Lower leg skin (tissue), 3 donors: ENCODE measurements at regions not wholly inside any gene's neighbourhood (a gene's known extent, or its start where the extent isn't known, plus 50 kb on each side); places are given as distances from the start of the nearest gene placed in this dataset.

ENCODE experiments used
- POLR2A ChIP-seq, 2 donors: fragments of 450-650 bp; IDR thresholded peaks; one replicate each; pipeline ENCODE4 v1.6.1; 2016 to 2017; ENCODE audit warnings: antibody characterized with exemption in 2 of 2, mild to moderate bottlenecking in 1 of 2, moderate library complexity in 1 of 2
- TF ChIP-seq, protein P1 (sequence below), 3 donors: fragments of 450-650 bp; IDR thresholded peaks; one replicate each; pipeline ENCODE4 v1.5.1; 2016; ENCODE audit warnings: antibody characterized with exemption in 3 of 3, mild to moderate bottlenecking in 3 of 3, moderate library complexity in 2 of 3

DNA sequence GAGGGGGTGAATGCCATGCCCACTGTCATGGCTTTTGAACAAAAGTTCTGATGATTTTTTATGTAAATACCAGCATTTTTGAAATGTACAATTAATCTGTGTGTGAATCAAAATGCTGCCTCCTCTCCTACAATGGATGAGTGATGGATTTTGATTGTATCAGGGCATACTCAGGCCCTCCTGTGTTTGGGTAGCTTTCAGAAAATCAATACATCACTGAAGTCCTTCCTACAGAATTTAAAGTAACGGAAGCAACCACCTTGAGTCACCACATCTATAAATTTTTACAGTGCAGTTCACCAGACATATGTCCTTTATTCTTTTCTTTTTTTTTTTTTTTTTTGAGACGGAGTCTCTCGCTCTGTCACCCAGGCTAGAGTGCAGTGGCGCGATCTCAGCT is 867.3 kb downstream of the EPHA4 start:
- TF ChIP-seq, protein P1, sequence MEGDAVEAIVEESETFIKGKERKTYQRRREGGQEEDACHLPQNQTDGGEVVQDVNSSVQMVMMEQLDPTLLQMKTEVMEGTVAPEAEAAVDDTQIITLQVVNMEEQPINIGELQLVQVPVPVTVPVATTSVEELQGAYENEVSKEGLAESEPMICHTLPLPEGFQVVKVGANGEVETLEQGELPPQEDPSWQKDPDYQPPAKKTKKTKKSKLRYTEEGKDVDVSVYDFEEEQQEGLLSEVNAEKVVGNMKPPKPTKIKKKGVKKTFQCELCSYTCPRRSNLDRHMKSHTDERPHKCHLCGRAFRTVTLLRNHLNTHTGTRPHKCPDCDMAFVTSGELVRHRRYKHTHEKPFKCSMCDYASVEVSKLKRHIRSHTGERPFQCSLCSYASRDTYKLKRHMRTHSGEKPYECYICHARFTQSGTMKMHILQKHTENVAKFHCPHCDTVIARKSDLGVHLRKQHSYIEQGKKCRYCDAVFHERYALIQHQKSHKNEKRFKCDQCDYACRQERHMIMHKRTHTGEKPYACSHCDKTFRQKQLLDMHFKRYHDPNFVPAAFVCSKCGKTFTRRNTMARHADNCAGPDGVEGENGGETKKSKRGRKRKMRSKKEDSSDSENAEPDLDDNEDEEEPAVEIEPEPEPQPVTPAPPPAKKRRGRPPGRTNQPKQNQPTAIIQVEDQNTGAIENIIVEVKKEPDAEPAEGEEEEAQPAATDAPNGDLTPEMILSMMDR (IDR thresholded peaks at IDR 0.05) = no peak
- no peak for TF ChIP-seq POLR2A (IDR thresholded peaks at IDR 0.05)
